ENCODE measurements at regions not wholly inside any gene's neighbourhood (a gene's known extent, or its start where the extent isn't known, plus 50 kb on each side); places are given as distances from the start of the nearest gene placed in this dataset.
A peak's percentile ranks its signal among the peaks of the same experiment; 100 is the strongest.

GRCh38 chr11:11789735-11790369 lies 51.9 kb upstream of the USP47 start:
- intact Hi-C loops (cut with micrococcal nuclease) = loop anchor here (10.0 kb wide), 1 partner anchor 855 kb away; no protein-coding TSS in a partner anchor
- TF ChIP-seq CTCF (IDR thresholded peaks at IDR 0.05; ENCODE audit: borderline replicate concordance) = peak; percentile 43
- no peak for DNase-seq
- H3K27me3 ChIP-seq (ENCODE audit: low read depth) = no peaks in the 10 kb centered on the region
- no peak overlapping the region for H3K4me3 ChIP-seq
- no peaks in the 10 kb centered on the region for H3K9me3 ChIP-seq (replicated peaks)
- H3K4me1 ChIP-seq = peaks cover 4% of the 10 kb centered on the region
- no peak overlapping the region for H3K27ac ChIP-seq (replicated peaks)
- H3K36me3 ChIP-seq = no peaks in the 10 kb centered on the region

- no peak for DNase-seq
- H3K27me3 ChIP-seq (ENCODE audit: low read depth) = no peaks in the 10 kb centered on the region
- H3K4me1 ChIP-seq = peaks cover 4% of the 10 kb centered on the region
- peak; percentile 34 for TF ChIP-seq CTCF (IDR thresholded peaks at IDR 0.05; ENCODE audit: borderline replicate concordance)
- no peak overlapping the region for H3K27ac ChIP-seq (replicated peaks)
- intact Hi-C loops (cut with micrococcal nuclease) = loop anchor here (10.0 kb wide), 1 partner anchor 853 kb away; no protein-coding TSS in a partner anchor
- H3K4me3 ChIP-seq = no peak overlapping the region
- no peaks in the 10 kb centered on the region for H3K36me3 ChIP-seq
- no peaks in the 10 kb centered on the region for H3K9me3 ChIP-seq (replicated peaks)
These were observed 53.6 kb upstream of the USP47 start for GRCh38 chr11:11788063-11788710.

- peaks cover 4% of the 10 kb centered on the region for H3K4me1 ChIP-seq
- no peak overlapping the region for H3K4me3 ChIP-seq
- no peaks in the 10 kb centered on the region for H3K36me3 ChIP-seq
- intact Hi-C loops (cut with micrococcal nuclease) = loop anchor here (2.0 to 10.0 kb wide), 2 partner anchors 751 to 853 kb away; no protein-coding TSS in a partner anchor
- peak; percentile 91 for TF ChIP-seq CTCF (IDR thresholded peaks at IDR 0.05; ENCODE audit: borderline replicate concordance)
- no peak overlapping the region for H3K27ac ChIP-seq (replicated peaks)
- no peaks in the 10 kb centered on the region for H3K9me3 ChIP-seq (replicated peaks)
- H3K27me3 ChIP-seq (ENCODE audit: low read depth) = no peaks in the 10 kb centered on the region
- peak; percentile 53 for DNase-seq
These were observed 54.3 kb upstream of the USP47 start for GRCh38 chr11:11787305-11788062.

- no peaks in the 10 kb centered on the region for H3K27me3 ChIP-seq (ENCODE audit: low read depth)
- H3K4me1 ChIP-seq = peaks cover 4% of the 10 kb centered on the region
- intact Hi-C loops (cut with micrococcal nuclease) = loop anchor here (2.0 to 10.0 kb wide), 2 partner anchors 750 to 852 kb away; no protein-coding TSS in a partner anchor
- no peak overlapping the region for H3K27ac ChIP-seq (replicated peaks)
- TF ChIP-seq CTCF (IDR thresholded peaks at IDR 0.05; ENCODE audit: borderline replicate concordance) = peak; percentile 62
- no peaks in the 10 kb centered on the region for H3K9me3 ChIP-seq (replicated peaks)
- no peaks in the 10 kb centered on the region for H3K36me3 ChIP-seq
- no peak overlapping the region for H3K4me3 ChIP-seq
- no peak for DNase-seq
These were observed 55.0 kb upstream of the USP47 start for GRCh38 chr11:11786771-11787170.

GRCh38 chr11:11786234-11786633 lies 55.5 kb upstream of the USP47 start:
- Histone ChIP-seq H3K9me3 (replicated peaks) (no peaks in the 10 kb centered on the region), H3K4me3 (no peak overlapping the region), H3K4me1 (peaks cover 4% of the 10 kb centered on the region), H3K27ac (replicated peaks) (no peak overlapping the region), H3K27me3 (ENCODE audit: low read depth) (no peaks in the 10 kb centered on the region), H3K36me3 (no peaks in the 10 kb centered on the region)
- no peak for TF ChIP-seq CTCF (IDR thresholded peaks at IDR 0.05; ENCODE audit: borderline replicate concordance)
- no peak for DNase-seq
- intact Hi-C loops (cut with micrococcal nuclease) = loop anchor here (2.0 to 10.0 kb wide), 2 partner anchors 749 to 851 kb away; no protein-coding TSS in a partner anchor

Measured in left ventricle myocardium inferior (tissue), 1 donor.